A172 (cell line): ENCODE measurements at regions not wholly inside any gene's neighbourhood (a gene's known extent, or its start where the extent isn't known, plus 50 kb on each side); places are given as distances from the start of the nearest gene placed in this dataset.
"Not testable (repeated sequence)": the region's sequence is repeated elsewhere in the genome, so short reads cannot be mapped to it uniquely, and the experiment has no call there.

Experiments used
- DNase-seq: peaks from one replicate; pipeline ENCODE4 v3.0.0-alpha.2; 2015; ENCODE audit warnings: low spot score

GRCh38 chr2:7377916-7378569 lies 460.8 kb downstream of the RNF144A start:
- no peak for DNase-seq

GRCh38 chr2:7378591-7378990 lies 461.4 kb downstream of the RNF144A start:
- DNase-seq: no peak

- DNase-seq: no peak
Measured at GRCh38 chr2:7379799-7380198, 462.6 kb downstream of the RNF144A start.

- DNase-seq: no peak
Measured at GRCh38 chr2:7384773-7385349, 467.6 kb downstream of the RNF144A start.

- not testable (repeated sequence) for DNase-seq
Measured at GRCh38 chr2:7390311-7390710, 473.1 kb downstream of the RNF144A start.

- DNase-seq: peak; percentile 4
Measured at GRCh38 chr2:7392076-7392787, 475.0 kb downstream of the RNF144A start.

GRCh38 chr2:7394195-7394594 lies 477.0 kb downstream of the RNF144A start:
- DNase-seq: no peak

- no peak for DNase-seq
Measured at GRCh38 chr2:7400628-7401027, 483.4 kb downstream of the RNF144A start.

GRCh38 chr2:7403092-7403775 lies 486.0 kb downstream of the RNF144A start:
- DNase-seq: no peak

GRCh38 chr2:7405861-7406715 lies 488.9 kb downstream of the RNF144A start:
- no peak for DNase-seq

GRCh38 chr2:7407001-7407400 lies 489.8 kb downstream of the RNF144A start:
- DNase-seq: no peak

- DNase-seq: no peak
Measured at GRCh38 chr2:7407906-7408680, 490.9 kb downstream of the RNF144A start.

- no peak for DNase-seq
Measured at GRCh38 chr2:7411691-7412090, 494.5 kb downstream of the RNF144A start.

- DNase-seq: no peak
Measured at GRCh38 chr2:7417845-7418742, 500.9 kb downstream of the RNF144A start.

GRCh38 chr2:7419186-7419585 lies 502.0 kb downstream of the RNF144A start:
- no peak for DNase-seq

- no peak for DNase-seq
Measured at GRCh38 chr2:7419814-7420311, 502.7 kb downstream of the RNF144A start.

- no peak for DNase-seq
Measured at GRCh38 chr2:7420530-7420929, 503.3 kb downstream of the RNF144A start.

- no peak for DNase-seq
Measured at GRCh38 chr2:7424481-7424880, 507.3 kb downstream of the RNF144A start.

- peak; percentile 70 for DNase-seq
Measured at GRCh38 chr2:7427293-7428060, 510.3 kb downstream of the RNF144A start.
